D721Med (cell line): ENCODE measurements at regions not wholly inside any gene's neighbourhood (a gene's known extent, or its start where the extent isn't known, plus 50 kb on each side); places are given as distances from the start of the nearest gene placed in this dataset.

Experiments
- DNase-seq: peaks from one replicate; pipeline ENCODE4 v3.0.0; 2011; ENCODE audit warnings: low spot score; ENCODE audit not compliant: insufficient read length
- FAIRE-seq: peaks from 2 replicates; lab custom pipeline; 2011; peaks lifted over from hg19 to GRCh38; lab: Jason Lieb, UNC
- TF ChIP-seq, protein P1 (sequence below): IDR thresholded peaks from 2 replicates; pipeline ENCODE4 v1.5.1; 2012; ENCODE audit warnings: mild to moderate bottlenecking, control low read depth; ENCODE audit not compliant: insufficient read depth; ENCODE audit errors: missing control alignments

- TF ChIP-seq, protein P1, sequence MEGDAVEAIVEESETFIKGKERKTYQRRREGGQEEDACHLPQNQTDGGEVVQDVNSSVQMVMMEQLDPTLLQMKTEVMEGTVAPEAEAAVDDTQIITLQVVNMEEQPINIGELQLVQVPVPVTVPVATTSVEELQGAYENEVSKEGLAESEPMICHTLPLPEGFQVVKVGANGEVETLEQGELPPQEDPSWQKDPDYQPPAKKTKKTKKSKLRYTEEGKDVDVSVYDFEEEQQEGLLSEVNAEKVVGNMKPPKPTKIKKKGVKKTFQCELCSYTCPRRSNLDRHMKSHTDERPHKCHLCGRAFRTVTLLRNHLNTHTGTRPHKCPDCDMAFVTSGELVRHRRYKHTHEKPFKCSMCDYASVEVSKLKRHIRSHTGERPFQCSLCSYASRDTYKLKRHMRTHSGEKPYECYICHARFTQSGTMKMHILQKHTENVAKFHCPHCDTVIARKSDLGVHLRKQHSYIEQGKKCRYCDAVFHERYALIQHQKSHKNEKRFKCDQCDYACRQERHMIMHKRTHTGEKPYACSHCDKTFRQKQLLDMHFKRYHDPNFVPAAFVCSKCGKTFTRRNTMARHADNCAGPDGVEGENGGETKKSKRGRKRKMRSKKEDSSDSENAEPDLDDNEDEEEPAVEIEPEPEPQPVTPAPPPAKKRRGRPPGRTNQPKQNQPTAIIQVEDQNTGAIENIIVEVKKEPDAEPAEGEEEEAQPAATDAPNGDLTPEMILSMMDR: no peak
- DNase-seq (no peak), FAIRE-seq (no peak)
Observed at GRCh38 chr6:71452697-71453370, 164.2 kb downstream of the OGFRL1 start.

DNA sequence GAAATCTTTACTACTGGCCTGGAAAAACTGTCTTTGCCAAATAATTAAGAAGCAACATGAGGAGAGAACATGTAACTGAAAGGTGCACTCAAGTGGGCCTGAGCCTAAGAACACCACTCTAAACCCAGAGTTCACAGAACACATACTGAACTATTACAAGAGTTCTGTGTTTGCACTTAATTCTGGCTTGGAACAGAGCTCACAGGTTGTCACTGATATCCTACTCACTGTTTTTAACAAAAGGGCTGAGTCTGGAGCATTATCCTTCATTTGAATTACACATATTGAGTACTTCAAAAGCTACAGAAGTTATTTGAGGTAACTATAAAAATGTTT is 164.7 kb downstream of the OGFRL1 start:
- no peak for FAIRE-seq
- TF ChIP-seq, protein P1: no peak
- DNase-seq: no peak

DNA sequence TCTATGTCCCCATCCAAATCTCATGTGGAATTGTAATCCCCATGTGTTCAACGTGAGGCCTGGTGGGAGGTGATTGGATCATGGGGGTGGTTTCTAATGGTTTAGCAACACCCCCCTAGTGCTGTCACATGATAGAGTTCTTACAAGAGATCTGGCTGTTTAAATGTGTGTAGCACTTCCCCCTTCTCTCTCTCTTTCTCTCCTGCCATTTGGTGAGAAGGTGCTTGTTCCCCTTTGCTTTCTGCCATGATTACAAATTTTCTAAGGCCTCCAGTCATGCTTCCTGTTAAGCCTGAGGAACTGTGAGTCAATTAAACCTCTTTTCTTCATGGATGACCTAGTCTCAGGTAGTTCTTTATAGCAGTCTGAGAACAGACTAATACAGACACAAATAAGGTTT is 165.4 kb downstream of the OGFRL1 start:
- FAIRE-seq (no peak), DNase-seq (no peak)
- TF ChIP-seq, protein P1: no peak

DNA sequence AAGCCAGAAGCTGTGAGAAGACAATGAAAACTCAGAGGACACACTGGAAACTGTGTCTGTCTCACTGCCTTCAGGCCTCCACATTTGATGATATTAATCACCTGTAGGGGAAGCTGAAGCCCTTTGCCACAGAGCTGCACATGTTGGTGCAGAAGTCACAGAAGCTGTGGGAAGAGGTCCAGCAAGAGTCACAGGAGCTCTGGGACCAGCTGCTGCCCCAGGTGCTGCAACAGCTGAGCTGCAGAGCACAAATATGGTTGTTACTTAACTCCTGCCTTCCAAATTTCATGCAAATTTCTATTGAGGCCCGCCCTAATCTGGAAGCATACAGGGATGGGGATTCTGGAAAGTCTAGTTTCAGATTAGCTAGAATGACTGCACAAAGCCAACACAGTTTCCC is 169.3 kb downstream of the OGFRL1 start:
- no peak for DNase-seq
- TF ChIP-seq, protein P1: no peak
- no peak for FAIRE-seq

GRCh38 chr6:71459162-71459561 is 170.6 kb downstream of the OGFRL1 start:
- DNase-seq (no peak), FAIRE-seq (no peak)
- TF ChIP-seq, protein P1: no peak

DNA sequence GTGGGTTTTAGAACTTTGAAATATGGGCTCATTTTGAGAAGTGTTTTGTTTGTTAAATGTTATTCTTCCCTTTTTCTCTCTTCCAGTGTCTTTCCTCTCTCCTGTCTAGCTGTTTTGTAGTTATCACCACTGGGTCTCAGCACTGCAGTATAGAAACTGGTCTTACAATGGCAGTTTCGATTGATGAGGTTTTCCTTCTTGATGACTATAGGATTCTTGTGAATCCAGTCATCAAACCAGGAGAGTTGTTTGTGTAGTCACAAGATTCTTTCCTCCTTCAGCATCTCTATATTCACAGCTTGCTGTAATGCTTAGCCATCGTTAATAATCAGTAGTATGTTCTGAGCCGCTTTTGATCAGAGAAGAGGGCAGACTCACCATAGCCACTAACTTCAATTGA is 172.3 kb downstream of the OGFRL1 start:
- TF ChIP-seq, protein P1: no peak
- DNase-seq (no peak), FAIRE-seq (no peak)

DNA sequence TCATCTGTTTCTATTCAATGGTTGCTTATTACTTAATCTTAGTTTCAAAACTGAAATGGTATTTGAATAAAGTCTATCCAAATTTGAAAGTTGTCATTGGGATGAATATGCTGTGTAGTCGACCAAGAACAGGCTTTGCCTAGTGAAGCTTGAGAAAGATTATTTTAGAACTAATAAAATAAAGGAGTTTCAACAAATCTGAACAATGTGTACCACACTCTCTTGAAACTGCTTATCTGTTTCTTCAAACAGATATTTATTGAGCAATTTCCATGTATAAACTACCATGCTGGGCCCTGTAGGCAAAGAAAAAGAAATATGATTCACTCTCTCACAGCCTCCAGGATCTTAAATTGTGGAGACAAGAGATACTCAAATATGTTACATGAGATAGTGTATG is 174.4 kb downstream of the OGFRL1 start:
- FAIRE-seq (no peak), DNase-seq (no peak)
- TF ChIP-seq, protein P1: no peak
